Stimulated activated CD4-positive, alpha-beta T cell treated with anti-CD3 and anti-CD28 coated beads, Interleukin-2, amount 100 ng/mL, for 4 hours (primary cell): ENCODE measurements at regions not wholly inside any gene's neighbourhood (a gene's known extent, or its start where the extent isn't known, plus 50 kb on each side); places are given as distances from the start of the nearest gene placed in this dataset.
"Not testable (repeated sequence)": the region's sequence is repeated elsewhere in the genome, so short reads cannot be mapped to it uniquely, and the experiment has no call there.

Experiments used
- DNase-seq: peaks from one replicate; pipeline ENCODE4 v3.0.0-alpha.2; 2020; ENCODE audit warnings: low read depth

DNA sequence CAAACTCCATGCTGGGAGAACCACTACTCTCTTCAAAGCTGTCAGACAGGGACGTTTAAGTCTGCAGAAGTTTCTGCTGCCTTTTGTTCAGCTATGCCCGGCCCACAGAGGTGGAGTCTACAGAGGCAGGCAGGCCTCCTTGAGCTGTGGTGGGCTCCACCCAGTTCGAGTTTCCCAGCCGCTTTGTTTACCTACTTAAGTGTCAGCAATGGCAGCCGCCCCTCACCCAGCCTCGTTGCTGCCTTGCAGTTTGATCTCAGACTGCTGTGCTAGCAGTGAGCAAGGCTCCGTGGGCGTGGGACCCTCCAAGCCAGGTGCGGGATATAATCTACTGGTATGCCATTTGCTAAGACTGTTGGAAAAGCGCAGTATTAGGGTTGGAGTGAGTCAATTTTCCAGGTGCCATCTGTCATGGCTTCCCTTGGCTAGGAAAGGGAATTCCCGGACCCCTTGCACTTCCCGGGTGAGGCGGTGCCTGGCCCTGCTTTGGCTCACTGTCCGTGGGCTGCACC is 190.7 kb downstream of the TTC6 start:
- DNase-seq = not testable (repeated sequence)

DNA sequence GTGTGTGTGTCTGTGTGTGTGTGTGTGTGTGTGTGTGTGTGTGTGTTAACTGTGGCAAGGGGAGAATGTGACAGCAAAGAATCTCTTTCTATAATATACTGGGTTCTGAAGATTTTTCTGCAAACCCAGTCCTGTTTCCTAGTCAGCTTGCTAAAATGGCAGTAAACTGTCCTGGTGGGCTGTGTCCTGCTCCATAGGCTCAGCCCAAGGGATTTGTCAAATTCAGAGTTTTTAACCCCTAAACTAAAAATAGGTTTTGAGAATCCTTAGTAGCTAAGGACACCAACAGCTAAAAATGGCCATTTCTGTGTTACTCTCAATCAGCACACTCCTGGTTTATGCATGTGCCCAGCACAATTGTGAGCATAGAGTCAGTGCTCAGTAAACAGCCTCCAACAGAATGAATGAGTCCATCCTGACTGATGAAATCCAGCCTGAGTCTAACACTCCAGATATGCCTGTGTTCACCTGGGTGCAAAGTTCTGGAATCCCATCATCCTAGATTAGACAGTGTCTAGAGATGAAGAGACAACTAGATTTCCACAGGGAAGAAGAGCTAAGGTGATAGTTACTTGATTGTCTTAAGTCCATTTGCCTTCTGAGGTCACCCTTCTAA is 192.6 kb downstream of the TTC6 start:
- no peak for DNase-seq

DNA sequence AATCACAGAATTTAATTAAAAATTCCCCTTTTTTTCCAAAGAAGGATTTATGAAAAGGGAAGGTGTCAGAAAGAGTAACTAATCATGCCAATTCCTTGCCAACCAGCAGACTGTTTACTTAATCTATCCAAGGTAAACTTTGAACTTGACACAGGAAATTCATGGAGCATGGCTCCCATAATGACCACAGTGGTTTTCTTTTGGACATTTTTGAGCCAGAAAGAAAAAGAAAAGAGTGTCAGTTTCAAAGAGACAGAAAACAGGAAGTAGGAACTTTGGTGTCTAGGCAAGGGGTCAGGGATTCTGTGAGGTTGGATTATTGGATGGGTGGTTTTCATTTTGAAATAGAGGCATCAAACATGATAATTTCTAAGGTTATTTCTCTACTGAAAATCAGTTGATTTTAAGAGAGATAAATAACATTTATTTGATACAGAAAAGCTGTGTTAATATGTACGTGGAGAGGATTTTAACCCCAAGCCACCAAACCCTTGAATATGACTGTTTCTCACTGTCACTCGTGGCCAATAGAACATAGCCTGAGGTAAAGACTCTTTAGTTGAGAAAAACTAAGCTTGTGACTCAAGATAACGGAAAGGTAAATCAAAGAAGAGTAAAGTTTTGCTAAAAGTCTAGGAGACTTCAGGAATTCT is 196.1 kb downstream of the TTC6 start:
- DNase-seq = no peak

DNA sequence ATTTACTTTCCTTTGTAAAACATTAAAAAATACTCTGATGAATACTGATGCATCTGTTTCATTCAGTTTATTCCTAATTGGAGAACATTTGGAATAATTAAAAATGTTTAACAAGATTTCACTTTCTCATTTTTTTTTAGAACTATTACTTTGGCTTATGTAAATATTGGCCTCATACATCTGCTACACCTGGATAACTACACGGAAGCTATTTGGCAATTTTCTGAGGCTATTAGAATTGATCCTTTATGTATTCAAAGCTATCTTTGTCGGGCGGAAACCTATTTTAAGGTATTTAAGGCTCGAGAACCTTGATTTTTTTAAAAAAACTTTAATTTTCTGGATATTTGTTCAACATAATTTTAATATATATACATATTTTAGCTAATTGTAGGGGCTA is 196.7 kb downstream of the TTC6 start:
- DNase-seq = no peak

DNA sequence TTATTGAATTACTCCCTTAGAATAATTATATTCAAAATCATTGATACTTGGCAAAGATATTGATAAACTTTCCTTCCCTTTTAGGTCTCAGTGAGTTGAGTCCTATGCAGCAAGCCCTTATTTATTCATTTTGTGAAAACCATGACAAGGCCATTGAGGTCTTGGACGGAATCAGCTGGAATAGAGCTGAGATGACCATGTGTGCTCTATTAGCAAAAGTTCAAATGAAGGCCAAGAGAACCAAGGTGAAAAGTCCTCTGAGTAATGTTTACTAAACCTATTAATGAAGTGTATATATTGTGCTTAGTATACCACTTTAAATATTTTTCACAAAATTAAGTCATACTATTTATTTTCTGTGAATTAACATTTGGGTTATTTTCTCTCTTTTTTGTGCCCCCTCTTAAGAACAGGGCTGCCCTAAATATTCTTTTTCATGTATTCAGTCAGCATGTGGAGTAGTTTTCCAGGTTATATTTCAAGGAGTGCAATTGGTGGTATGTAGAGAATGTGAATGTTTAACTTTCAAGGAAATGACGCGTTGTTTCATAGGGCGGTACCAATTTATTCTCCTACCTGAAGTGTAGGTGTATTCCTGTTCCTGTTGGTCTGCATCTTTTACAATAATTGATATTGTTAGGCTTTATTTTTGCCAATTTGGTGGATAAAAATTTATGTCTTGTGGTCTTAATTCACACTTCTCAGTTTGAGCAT is 201.4 kb downstream of the TTC6 start:
- no peak for DNase-seq

DNA sequence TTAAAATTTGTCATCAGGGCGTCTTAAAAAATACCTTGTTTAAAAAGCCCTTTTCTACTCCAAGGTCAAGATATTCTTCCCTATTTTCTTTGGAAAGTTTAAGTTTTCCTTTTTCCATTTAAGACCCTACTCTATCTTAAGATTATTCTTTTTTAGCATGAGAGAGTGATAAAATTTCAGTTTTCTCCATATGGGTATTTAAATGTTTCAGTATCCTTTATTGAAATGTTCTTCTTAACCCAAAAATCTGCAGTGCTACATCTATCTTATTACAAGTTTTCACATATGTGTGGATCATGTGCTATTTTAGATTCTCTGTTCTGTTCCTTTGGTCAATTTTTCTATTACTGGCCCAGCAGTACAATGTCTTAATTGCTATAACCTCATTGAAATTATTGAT is 202.2 kb downstream of the TTC6 start:
- no peak for DNase-seq

DNA sequence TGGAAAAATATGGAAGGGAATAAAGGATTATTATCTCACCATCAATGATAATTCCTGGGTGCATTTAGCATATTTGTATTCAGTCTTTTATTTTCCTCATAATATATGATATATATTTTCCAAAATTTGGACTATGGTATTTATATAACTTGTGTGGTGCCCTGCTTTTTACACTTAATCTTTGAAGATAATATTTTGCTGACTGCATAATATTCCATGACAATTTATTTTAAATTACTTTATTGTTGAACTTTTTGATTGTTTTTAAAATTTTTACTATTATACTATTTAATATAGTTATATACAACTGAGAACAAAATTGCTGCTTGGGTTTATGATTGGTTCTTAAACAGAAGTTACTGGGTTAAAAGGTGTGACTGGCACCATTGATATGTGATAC is 212.3 kb downstream of the TTC6 start:
- DNase-seq = no peak

DNA sequence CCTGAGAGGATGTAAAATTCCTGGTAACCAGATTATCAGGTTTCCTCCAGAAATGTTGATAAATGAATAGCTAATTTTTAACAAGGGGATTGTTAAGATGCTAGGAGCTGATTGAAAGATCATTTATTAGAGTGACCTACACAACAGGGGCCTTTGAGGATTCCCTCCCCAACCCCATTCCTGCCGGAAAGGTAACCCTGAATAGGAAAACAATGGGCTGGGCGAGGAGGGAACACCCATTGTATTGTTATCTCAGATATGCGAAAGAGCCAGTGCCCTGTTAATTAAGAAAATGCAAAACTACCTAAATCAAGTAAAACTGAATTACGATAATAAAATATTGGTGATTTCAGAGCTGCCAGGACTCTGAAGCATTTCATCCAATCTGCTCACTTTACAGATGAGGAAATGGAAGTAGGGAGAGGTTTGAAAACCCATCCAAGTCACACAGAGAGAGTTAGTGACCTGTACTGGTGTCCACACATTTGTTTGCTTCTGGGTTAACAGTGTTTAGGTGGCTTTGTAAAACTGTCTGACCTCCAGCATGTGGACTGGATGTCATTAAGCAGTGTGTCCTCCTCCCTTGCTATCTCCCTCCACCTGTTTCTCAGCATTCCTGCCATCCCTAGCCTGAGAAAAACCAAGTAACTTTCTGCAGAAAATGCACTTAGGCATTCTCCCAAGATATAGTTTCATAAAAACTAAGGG is 214.8 kb downstream of the TTC6 start:
- DNase-seq = no peak

DNA sequence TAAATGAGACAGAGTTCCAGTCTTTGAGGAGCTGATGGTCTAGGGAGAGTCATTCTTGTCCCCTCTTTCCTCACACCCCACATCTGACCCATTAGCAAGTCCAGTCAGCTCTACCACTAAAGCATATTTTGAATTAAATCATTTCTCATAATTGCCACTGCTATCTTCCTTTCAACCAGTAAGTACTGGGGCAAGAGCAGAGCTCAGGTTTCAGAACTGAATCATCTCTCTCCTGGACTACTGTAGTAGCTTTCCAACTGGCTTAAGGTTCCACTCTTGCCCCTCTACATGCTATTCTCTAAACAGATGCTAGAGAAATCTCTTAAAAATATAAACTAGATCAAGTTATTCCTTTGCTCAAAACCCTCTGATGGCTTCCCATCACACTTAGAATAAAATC is 218.3 kb downstream of the TTC6 start:
- no peak for DNase-seq

DNA sequence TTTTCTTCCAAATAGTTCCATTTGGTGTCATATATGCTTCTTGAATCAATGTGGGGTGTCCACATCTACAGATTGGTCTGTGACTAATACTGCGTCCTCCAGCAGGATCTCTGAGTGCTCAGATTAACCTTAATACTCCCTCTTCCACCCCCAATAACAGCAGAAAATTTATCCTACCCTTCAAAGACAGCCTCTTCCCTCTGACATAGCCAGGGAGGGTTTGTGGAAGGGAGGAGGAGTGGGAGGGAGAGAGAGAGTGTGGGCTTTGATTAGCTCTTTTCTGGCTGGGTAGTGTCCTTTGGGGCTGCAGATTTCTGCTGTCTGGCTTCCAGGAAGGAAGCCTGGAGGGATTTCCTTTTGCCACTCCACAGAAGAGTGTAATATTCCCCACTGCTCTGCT is 220.7 kb downstream of the TTC6 start:
- DNase-seq = no peak

DNA sequence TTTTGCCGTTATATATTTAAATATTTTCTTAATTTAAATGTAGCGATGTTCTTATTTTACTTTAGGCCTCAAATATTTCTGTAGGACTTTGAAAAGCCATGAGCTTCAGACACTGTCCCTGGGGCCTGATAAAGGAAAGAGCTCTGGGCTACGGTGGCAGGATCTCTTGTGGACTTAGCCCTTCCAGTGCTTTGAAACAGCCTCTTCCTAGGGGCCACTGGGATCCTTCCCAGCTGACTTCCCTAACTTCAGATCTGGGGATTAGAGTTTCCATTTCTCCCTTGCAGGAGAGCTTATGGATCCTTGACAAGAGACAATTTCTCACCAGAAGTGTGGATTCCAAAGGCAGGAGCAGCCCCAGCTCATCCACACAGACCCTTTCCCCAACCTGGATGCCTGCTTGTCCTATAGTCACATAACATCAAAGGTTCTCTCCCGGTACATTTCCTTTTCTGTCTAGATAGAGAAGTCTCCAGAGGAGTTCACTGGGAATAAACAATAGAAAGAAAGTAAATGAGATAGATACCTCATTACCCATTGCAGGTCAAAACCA is 221.4 kb downstream of the TTC6 start:
- no peak for DNase-seq

DNA sequence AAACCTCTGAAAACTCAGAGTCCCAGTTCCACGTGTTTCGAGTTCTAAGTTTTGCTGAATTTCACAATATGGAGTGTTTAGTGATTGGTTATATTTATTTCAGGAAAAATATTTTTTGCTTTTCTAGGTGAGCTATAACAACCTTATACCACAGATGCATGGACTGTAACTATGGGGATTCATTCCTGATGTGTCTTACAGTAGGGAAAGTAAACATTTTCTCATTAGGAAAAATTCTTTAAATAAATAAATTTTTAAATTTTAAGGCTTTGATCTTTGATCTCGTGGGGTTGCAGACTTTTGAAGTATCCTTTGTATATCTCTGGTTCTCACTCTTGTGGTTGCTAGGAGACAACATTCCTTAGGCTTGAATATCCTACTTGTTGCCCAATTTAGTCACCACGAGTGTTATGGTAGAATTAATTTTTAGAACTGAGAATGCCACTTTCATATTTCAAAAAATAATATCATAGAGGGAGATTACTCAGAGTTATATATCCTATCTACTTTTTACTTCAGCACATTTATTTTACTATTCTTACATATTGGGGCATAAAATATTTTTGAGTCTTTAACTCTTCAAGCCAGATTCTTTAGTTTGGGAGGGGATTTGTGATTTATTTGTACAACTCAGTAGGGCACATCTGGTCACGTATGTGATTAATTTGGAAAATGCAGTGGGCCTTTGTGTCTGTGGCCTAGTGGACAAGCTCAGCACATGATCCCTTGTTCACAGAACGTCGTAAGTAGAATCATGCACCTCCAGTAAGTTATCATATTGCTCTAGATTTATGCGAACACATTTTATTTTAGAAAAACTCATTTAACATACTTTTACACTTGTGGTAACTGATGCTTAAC is 224.0 kb downstream of the TTC6 start:
- no peak for DNase-seq

DNA sequence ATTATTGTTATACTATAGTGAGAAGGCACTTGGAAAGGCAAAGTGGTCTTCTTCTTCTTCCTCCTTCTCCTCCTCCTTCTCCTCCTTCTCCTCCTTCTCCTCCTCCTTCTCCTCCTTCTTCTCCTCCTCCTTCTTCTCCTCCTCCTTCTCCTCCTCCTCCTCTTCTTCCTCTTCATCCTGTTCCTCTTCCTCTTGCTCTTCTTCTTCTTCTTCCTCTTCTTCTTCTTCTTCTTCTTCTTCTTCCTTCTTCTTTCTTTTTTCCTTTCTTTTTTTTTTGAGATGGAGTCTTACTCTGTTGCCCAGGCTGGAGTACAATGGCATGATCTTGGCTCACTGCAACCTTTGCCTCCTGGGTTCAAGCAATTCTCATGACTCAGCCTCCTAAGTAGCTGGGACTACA is 225.4 kb downstream of the TTC6 start:
- DNase-seq = not testable (repeated sequence)

DNA sequence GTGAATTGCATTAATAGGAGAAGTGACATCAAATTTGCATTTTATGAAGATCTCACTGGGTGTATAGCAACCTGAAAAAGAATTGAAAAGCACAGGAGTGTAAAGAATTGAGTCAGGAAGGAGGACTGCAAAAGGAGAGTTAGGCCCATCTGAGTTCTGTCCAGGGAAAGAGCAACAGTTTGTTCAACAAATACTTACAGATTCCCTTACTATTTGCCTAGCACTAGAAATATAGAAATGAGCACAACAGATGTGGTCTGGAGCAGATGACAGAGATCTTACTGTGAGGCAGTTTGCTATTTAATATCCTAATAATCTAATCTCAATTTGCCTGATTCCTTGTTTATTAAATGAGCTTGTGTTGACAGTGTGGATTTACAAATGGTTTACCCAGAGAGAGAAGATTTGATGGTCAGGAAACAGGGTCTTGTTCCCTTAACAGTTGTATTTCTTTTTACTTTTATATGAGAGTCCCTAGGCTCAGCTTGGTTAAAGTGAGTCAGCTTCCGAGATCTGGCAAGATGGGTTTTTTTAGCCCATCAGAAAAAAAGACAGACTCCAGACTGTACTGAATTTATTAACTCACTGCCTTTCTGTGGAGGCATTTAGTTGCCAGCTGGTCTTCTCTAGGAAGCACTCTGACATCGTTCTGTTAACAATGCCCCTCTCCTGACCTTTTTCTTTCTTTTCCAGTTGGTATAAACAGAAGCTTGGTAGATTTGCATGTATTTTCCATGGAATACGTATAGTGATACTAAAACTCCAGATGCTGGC is 229.7 kb downstream of the TTC6 start:
- DNase-seq = no peak

DNA sequence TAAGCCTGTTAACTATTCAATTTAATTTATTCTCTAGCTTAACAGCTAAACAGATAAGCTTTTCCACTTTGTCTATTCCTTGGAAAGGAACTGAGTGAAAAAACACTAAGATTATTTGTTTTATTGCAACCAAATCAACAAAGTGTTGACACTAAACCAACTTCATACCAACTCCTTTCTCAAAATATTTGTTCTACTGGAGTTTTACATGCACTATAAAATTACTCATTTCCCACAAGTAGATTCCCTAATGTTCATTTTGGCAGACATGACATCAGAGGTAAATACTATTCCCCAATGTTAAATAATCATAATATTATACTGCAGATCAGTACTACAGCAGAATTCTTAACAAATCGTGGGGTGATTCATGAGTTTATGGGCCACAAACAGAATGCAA is 231.4 kb downstream of the TTC6 start:
- DNase-seq = no peak

DNA sequence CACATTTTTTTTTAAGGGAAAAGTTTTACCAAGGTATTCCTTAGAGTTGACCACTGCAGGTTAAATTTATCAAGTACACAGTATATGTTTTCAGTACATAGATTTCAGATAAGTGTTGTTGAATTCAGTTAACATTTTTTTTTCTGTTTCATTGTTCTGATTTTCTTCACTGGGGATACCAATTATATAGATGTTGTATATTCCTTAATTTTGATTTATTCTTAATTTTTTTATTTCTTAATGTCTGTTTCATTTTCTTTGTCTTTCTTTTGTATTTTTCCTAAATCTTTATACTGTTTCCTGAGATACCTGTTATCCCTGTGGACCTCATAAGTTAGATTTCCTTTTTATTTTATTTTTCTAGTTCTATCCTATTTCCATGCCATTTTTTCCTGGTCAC is 234.8 kb downstream of the TTC6 start:
- DNase-seq = no peak

DNA sequence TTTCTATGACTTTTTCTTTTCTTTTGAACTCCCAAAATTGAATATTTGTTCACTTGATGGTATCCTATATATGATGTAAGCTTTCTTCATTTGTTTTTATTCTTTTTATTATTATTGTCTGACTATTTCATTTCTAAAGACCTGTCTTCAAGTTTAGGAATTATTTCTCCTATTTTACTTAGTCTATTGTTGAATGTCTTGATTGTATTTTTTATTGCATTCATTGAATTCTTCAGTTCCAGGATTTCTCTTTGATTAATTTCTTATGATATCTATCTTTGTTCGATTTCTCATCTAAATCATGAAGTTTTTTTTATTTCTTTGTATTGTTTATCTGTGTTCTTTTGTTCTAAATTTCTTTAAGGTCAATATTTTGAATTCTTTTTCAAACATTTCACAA is 238.8 kb downstream of the TTC6 start:
- DNase-seq = no peak

DNA sequence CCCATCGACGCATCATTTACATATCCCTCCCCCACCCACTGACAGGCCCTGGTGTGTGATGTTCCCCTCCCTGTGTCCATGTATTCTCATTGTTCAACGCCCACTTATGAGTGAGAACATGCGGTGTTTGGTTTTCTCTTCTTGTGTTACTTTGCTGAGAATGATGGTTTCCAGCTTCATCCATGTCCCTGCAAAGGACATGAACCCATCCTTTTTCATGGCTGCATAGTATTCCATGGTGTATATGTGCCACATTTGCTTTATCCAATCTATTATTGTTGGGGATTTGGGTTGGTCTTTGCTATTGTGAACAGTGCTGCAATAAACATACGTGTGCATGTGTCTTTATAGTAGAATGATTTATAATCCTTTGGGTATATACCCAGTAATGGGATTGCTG is 243.3 kb downstream of the TTC6 start:
- not testable (repeated sequence) for DNase-seq

DNA sequence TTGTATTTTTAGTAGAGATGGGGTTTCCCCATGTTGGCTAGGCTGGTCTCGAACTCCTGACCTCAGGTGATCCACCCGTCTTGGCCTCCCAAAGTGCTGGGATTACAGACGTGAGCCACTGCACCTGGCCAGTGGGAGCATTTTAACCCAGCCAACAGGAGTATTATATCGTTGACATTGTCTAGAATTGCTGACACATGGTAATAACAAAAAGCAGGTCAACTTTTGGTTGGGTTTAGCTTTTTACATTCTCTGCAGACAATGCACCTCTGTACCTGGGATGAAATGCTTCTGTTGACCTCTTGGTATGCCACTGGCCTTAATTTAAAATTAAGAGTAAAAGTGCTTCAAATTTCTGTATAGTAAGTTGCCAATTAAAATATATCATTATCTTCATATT is 245.6 kb downstream of the TTC6 start:
- not testable (repeated sequence) for DNase-seq

DNA sequence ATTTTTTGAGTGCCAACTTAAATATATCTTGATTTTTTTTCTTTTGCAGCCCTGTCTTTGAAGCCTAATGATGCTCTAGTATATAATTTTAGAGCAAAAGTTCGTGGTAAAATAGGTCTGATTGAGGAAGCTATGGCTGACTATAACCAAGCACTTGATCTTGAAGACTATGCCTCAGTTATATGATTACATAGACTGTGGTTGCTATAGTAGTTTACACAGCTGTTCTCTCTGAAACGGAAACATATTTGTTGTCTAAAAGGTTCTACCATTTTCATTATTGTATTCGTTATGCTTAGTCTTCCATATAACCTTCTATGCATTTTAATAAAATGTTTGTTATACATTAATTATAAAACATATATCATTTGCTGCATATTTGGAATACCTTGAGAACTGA is 246.7 kb downstream of the TTC6 start:
- DNase-seq = no peak
